ENCODE measurements at regions not wholly inside any gene's neighbourhood (a gene's known extent, or its start where the extent isn't known, plus 50 kb on each side); places are given as distances from the start of the nearest gene placed in this dataset.

DNA sequence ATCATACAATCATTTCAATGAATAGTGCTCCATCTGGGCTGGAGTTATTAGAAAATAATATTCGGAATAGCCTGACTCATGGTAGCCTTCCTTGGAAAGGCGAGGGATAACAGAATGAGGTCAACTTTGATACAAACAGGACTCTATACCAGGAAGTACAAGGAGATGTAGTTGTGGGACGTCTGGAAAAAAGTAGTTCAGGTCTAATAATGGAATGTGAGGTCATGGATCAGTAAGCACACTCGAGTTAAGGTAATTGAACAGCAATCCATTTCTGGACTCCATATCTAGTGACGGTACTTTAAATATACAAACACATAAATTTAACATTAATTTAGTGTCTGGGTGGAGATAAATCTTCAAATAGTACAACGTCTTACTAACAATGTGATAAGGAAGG is 1204.0 kb upstream of the ADGRB3 start:
- H3K79me1 ChIP-seq (ENCODE audit: low read depth, low read length), result no peaks in the 10 kb centered on the region
- H2BK20ac ChIP-seq (ENCODE audit: low read length), result no peak overlapping the region
- H2BK5ac ChIP-seq (ENCODE audit: low read depth, low read length), result no peak overlapping the region
- no peak overlapping the region for H2AFZ ChIP-seq (ENCODE audit: low read length)
- H3K9me3 ChIP-seq (ENCODE audit: insufficient read depth in 2 of 2, low read depth in 1 of 2, low read length in 1 of 2), result no peaks in the 10 kb centered on the region
- no peak overlapping the region for H2BK120ac ChIP-seq (replicated peaks; ENCODE audit: low read depth, low read length)
- no peak overlapping the region for H3K9ac ChIP-seq (replicated peaks in 1 of 4; ENCODE audit: extremely low read depth in 1 of 4, low read depth in 3 of 4, low read length in 3 of 4)
- H3K56ac ChIP-seq (replicated peaks; ENCODE audit: insufficient read length, low read depth, low read length), result no peak overlapping the region
- no peak overlapping the region for H3K4me3 ChIP-seq (ENCODE audit: extremely low read depth in 1 of 4, insufficient read depth in 2 of 4, low read depth in 3 of 4, low read length in 4 of 4)
- H3K4me2 ChIP-seq (ENCODE audit: insufficient read depth in 1 of 2, low read depth in 2 of 2, low read length in 2 of 2), result no peak overlapping the region
- no peak overlapping the region for H3K4ac ChIP-seq (replicated peaks; ENCODE audit: insufficient read length, low read depth, low read length)
- H4K20me1 ChIP-seq (replicated peaks in 1 of 2; ENCODE audit: control insufficient read depth in 1 of 2, insufficient read depth in 2 of 2, low read length in 2 of 2), result no peaks in the 10 kb centered on the region
- no peak overlapping the region for H2BK15ac ChIP-seq (ENCODE audit: low read length)
- WGBS, 2 experiments (ENCODE audit: extremely low coverage in 1 of 2, insufficient coverage in 1 of 2, insufficient read length in 1 of 2, insufficient replicate concordance in 2 of 2, low coverage in 1 of 2, low lambda C conversion rate in 2 of 2, missing lambda C conversion rate in 1 of 2), result 83% methylated on average over 6 of the region's 6 CpGs; no CpG with 5 or more reads in 1 of the 2 experiments
- H3K23me2 ChIP-seq (ENCODE audit: low read depth, low read length), result no peaks in the 10 kb centered on the region
- H2AK5ac ChIP-seq (ENCODE audit: low read depth, low read length), result no peak overlapping the region
- FAIRE-seq, result no peak
- TF ChIP-seq TAF1 (IDR thresholded peaks at IDR 0.05; ENCODE audit: low read depth, low read length) (no peak), ATF3 (IDR thresholded peaks at IDR 0.05; ENCODE audit: insufficient read depth, low read depth, low read length) (no peak), SRF (IDR thresholded peaks at IDR 0.05; ENCODE audit: low read depth, low read length) (no peak), RNF2 (IDR thresholded peaks at IDR 0.05; ENCODE audit: borderline replicate concordance, low read depth, low read length, missing control alignments, poor library complexity, severe bottlenecking) (no peak), USF2 (IDR thresholded peaks at IDR 0.05; ENCODE audit: low read length) (no peak), RFX5 (IDR thresholded peaks at IDR 0.05; ENCODE audit: borderline replicate concordance, low read depth, low read length) (no peak), POU5F1 (IDR thresholded peaks at IDR 0.05; ENCODE audit: low read depth, low read length) (no peak), FOSL1 (IDR thresholded peaks at IDR 0.05; ENCODE audit: insufficient read depth, low read depth, low read length) (no peak), POLR2A (IDR thresholded peaks at IDR 0.05; ENCODE audit: control extremely low read depth in 1 of 2, low read depth in 2 of 2, low read length in 2 of 2) (no peak)
- H3K27me3 ChIP-seq (replicated peaks in 1 of 4; ENCODE audit: control insufficient read depth in 3 of 4, extremely low read depth in 1 of 4, insufficient read depth in 3 of 4, low read length in 3 of 4), result no peaks in the 10 kb centered on the region
- no peaks in the 10 kb centered on the region for H3K36me3 ChIP-seq (ENCODE audit: control insufficient read depth in 2 of 4, insufficient read depth in 4 of 4, low read length in 3 of 4)
- H4K8ac ChIP-seq (ENCODE audit: extremely low read depth, insufficient read depth, low read length), result no peak overlapping the region
- no peak overlapping the region for H2BK12ac ChIP-seq (ENCODE audit: low read depth, low read length)
- CTCF ChIA-PET (ENCODE audit: partially characterized antibody), result no interaction called here
- no peak overlapping the region for H4K91ac ChIP-seq (replicated peaks; ENCODE audit: insufficient read length, low read length)
- no peak overlapping the region for H4K5ac ChIP-seq (ENCODE audit: insufficient read length, low read depth, low read length)
- no peak overlapping the region for H3K27ac ChIP-seq (ENCODE audit: low read depth, low read length)
- no peaks in the 10 kb centered on the region for H3K79me2 ChIP-seq (ENCODE audit: control insufficient read depth in 1 of 2, insufficient read depth in 2 of 2, low read length in 2 of 2)
- POLR2A ChIA-PET (ENCODE audit: partially characterized antibody), result no interaction called here
- no peak overlapping the region for H3K23ac ChIP-seq (ENCODE audit: insufficient read length)
- H3K18ac ChIP-seq (ENCODE audit: extremely low read depth, low read length), result no peak overlapping the region
- no peak overlapping the region for H3K14ac ChIP-seq (ENCODE audit: insufficient read length)
- no peaks in the 10 kb centered on the region for H3K4me1 ChIP-seq (replicated peaks in 1 of 4; ENCODE audit: control insufficient read depth in 3 of 4, insufficient read depth in 4 of 4, low read length in 3 of 4)
- no peak for DNase-seq (ENCODE audit: low read depth in 1 of 2, low spot score in 2 of 2)

Data from H1 (cell line).